HG03521 (cell line): ENCODE measurements at regions not wholly inside any gene's neighbourhood (a gene's known extent, or its start where the extent isn't known, plus 50 kb on each side); places are given as distances from the start of the nearest gene placed in this dataset.

ENCODE experiments used
- ATAC-seq: cut with Tn5 transposase; IDR thresholded peaks from one replicate; pipeline ENCODE4 v1.9.1; 2021; ENCODE audit warnings: mild to moderate bottlenecking, moderate library complexity; ENCODE audit not compliant: unreplicated experiment

GRCh38 chr11:123261345-123262106, 66.5 kb upstream of the CLMP start:
- ATAC-seq: no peak

GRCh38 chr11:123260511-123261211, 65.6 kb upstream of the CLMP start:
- ATAC-seq: no peak

GRCh38 chr11:123258877-123259276, 63.8 kb upstream of the CLMP start:
- no peak for ATAC-seq

DNA sequence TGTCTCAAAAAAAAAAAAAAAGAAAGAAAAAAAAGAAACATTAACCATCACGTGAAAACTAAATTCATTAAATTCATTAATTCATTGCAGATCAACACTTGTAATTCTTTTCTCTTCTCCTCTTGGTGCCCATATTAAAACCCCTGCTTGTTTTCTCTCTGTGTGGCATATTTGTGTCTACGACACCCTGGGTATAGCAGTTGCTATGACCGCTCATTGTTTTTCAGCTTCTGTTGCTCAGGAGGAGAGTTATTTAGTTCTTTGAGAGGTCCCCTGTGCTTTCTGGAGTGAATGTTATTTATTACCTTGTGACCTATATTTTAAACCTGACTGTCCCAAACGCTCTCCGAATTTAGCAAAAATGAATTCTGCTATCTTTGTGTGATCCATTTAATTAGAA, 62.3 kb upstream of the CLMP start:
- ATAC-seq: no peak

GRCh38 chr11:123255909-123256308, 60.9 kb upstream of the CLMP start:
- no peak for ATAC-seq

GRCh38 chr11:123254357-123254756, 59.3 kb upstream of the CLMP start:
- no peak for ATAC-seq

DNA sequence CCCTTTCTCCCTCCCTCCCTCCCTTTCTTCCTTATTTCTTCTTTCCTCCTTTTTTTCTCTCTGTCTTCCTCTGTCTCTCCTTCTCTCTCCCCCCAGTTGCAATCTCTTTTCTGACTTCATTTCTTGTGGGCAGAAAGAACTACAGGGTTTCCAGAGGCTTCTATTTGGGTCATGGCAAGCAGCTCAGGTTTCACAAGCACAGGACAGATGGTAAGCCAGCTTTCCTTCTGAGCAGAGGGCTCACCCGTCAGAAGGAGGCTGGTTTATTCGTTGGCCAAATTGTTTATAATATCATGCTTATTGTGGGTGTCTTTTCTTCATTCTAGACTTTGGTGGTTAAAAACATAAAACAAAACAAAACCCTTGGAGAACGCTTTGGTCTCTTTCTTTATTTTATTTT, 58.9 kb upstream of the CLMP start:
- no peak for ATAC-seq

DNA sequence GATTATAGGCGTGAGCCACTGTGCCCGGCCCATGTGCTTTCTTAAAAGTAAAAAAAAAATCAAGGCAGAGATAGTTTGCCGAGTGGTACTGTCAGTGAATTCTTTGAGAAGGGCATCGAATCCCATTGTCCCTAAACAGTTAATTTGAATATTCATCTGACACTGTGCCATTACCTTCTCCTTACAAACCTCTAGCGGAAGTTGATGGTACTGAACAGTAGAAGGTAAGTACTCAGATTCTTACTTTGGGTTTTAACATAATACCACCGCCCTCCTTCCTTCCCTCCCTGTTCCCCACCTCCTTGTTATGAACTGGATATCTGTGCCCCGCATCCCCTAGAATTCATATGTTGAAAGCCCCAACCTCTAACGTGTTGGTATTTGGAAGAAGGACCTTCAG, 58.2 kb upstream of the CLMP start:
- no peak for ATAC-seq

DNA sequence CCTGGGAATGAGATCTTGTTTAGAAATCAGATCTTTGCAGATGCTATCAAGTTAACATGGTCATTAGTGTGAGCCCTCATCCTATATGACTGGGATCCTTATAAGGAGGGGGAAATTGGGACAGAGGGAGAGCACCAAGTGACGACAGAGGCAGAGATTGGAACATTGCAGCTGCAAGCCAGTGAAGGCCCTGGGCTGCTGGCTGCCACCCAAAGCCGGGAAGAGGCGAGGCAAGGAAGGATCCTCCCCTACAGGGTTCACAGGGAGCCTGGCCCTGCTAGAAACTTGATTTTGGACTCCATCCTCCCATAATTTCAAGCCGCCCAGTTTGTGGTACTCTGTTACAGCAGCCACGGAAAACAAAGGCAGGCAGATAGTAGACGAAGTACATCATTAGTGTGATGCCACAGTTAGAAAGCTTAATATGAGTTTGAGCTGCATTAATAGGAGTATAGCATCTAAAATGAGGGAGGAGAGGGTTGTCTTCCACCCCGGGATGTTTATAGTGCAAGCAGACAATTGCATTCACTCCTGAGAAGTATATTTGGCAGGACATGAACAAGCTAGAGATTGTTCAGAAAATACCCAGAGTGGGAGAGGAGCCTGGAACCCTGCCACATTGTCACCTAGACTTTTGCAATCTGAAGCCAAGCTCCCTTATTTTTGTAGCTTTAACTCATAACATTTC, 56.8 kb upstream of the CLMP start:
- no peak for ATAC-seq

- no peak for ATAC-seq
These were observed 56.0 kb upstream of the CLMP start for GRCh38 chr11:123250892-123251656.

- ATAC-seq: no peak
These were observed 54.3 kb upstream of the CLMP start for GRCh38 chr11:123249354-123249753.

GRCh38 chr11:123247813-123248379, 52.8 kb upstream of the CLMP start:
- no peak for ATAC-seq

DNA sequence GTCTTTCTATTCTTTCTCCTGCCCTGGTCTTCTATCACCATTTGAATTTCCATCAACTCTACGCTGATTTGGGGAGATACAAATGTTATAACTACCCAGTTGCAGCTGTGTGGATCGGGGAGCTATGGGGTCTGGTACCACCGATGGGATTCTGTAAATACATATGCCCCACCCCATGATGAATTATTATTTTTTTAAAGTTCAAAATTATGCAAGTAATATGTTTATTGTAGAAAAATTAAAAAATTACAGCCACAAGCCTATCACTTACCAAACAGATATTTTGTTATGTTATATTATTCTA, 52.4 kb upstream of the CLMP start:
- ATAC-seq: no peak

DNA sequence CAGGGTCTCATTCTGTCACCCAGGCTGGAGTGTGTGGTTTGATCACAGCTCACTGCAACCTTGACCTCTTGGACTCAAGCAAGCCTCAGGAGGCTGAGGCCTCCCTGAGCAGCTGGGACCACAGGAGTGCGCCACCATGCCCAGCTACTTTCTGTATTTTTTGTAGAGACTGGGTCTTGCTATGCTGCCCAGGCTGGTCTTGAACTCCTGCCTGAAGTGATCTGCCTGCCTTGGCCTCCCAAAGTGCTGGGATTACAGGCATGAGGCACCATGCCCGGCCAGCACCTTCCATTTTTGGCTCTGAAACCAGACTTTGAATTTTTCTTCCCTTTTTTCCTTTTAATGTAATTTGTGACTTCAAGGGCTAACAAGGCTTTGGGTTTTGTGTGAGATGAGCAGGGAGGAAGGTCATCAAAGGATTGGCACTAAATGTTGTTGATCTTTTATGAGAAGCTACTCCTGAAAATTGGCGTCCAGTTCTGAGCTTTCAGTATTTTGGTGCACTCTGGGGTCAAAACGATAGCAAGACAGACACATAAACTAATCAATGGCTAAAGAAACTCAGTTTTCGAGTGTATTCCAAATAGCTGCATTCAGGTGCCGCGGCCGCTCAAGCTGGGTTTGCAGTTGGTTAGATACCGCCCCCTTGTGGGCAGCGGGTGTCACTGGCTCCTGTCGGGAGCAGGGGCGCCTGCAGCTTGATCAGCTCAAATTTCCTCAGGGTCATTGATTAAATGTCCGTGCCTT, 51.9 kb upstream of the CLMP start:
- no peak for ATAC-seq

DNA sequence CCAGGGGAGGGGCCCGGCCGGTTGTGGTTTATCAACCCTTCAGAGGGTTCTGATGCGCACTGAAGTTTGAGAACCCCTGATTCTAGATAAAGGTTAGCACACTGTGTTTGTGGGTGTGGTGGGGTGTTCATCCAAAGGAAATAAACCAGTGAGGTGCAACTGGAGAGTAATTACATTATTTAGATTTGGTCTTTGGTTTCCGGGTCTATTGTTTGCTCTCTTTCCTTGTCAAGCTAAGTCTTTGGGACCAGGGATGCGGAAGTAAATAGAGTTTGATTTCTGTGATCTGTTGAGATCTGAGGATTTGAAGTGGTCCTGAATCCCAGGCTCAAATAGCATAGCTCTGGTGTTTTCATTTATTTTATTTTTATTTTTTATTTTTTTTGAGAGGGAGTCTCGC, 50.5 kb upstream of the CLMP start:
- ATAC-seq: no peak
